Erythroblast (primary cell): ENCODE measurements at regions not wholly inside any gene's neighbourhood (a gene's known extent, or its start where the extent isn't known, plus 50 kb on each side); places are given as distances from the start of the nearest gene placed in this dataset.

Experiments used
- GATA1 ChIP-seq: IDR thresholded peaks from 2 replicates; pipeline ENCODE4 v1.6.1; 2011; ENCODE audit warnings: low read depth, mild to moderate bottlenecking, control low read depth, low read length, moderate library complexity
- POLR2A ChIP-seq: IDR thresholded peaks from 2 replicates; pipeline ENCODE4 v1.6.1; 2011; ENCODE audit warnings: mild to moderate bottlenecking, low read length

DNA sequence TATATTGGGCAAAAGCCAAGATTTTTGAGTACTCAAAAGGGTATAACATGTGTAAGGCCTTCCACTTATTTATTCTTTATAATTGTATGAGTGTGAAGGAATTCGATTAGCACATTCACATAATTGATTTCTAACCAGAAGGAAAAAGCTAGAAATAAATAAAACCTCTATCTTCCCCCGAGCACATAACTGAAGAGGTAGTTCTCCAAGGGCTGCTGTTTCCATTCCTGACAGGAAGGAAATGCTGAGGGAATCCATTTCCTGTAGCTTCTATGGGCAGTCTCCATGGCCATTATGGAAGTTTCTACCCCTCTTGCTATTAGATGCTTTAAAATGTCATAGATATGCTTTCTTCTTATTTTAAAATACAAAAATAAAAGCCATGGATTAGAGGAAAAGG is 70.5 kb upstream of the ABCB5 start:
- TF ChIP-seq POLR2A: no peak
- TF ChIP-seq GATA1: no peak
